ENCODE measurements at regions not wholly inside any gene's neighbourhood (a gene's known extent, or its start where the extent isn't known, plus 50 kb on each side); places are given as distances from the start of the nearest gene placed in this dataset.
"Not testable (repeated sequence)": the region's sequence is repeated elsewhere in the genome, so short reads cannot be mapped to it uniquely, and the experiment has no call there.

GRCh38 chr1:173365341-173365740 is 111.8 kb upstream of the PRDX6 start:
- Histone ChIP-seq H3K9ac (ENCODE audit: insufficient read depth in 1 of 2, low read length in 2 of 2) (no peak overlapping the region), H3K27ac (ENCODE audit: low read depth in 1 of 2, low read length in 1 of 2) (no peak overlapping the region), H3K9me3 (ENCODE audit: control insufficient read depth in 4 of 4, insufficient read depth in 3 of 4, low read length in 3 of 4) (no peaks in the 10 kb centered on the region), H3K4me3 (no peak overlapping the region), H3K36me3 (ENCODE audit: control insufficient read depth in 4 of 4, insufficient read depth in 4 of 4, low read length in 4 of 4) (no peaks in the 10 kb centered on the region), H3K27me3 (ENCODE audit: control insufficient read depth in 3 of 3, insufficient read depth in 3 of 3, low read length in 2 of 3) (no peaks in the 10 kb centered on the region), H3K4me1 (ENCODE audit: control insufficient read depth in 5 of 5, insufficient read depth in 5 of 5, low read length in 5 of 5) (no peaks in the 10 kb centered on the region)
- ATAC-seq (ENCODE audit: insufficient read depth, low FRiP score) (no peak), DNase-seq (no peak)
- TF ChIP-seq CTCF (IDR thresholded peaks at IDR 0.05; ENCODE audit: control extremely low read depth, extremely low read depth), result no peak
- WGBS, 2 donors, result 84 to 85% methylated on average over 1 of the region's 1 CpG

GRCh38 chr1:173367136-173367535 is 110.0 kb upstream of the PRDX6 start:
- no peak for ATAC-seq (ENCODE audit: insufficient read depth, low FRiP score)
- no peak overlapping the region for H3K27ac ChIP-seq (ENCODE audit: low read depth in 1 of 2, low read length in 1 of 2)
- H3K9ac ChIP-seq (ENCODE audit: insufficient read depth in 1 of 2, low read length in 2 of 2), result no peak overlapping the region
- TF ChIP-seq CTCF (IDR thresholded peaks at IDR 0.05; ENCODE audit: control extremely low read depth, extremely low read depth), result no peak
- DNase-seq, result no peak
- no peaks in the 10 kb centered on the region for H3K27me3 ChIP-seq (ENCODE audit: control insufficient read depth in 3 of 3, insufficient read depth in 3 of 3, low read length in 2 of 3)
- no peaks in the 10 kb centered on the region for H3K36me3 ChIP-seq (ENCODE audit: control insufficient read depth in 4 of 4, insufficient read depth in 4 of 4, low read length in 4 of 4)
- H3K9me3 ChIP-seq (ENCODE audit: control insufficient read depth in 4 of 4, insufficient read depth in 3 of 4, low read length in 3 of 4), result no peaks in the 10 kb centered on the region
- WGBS, 2 donors, result 86 to 95% methylated on average over 6 of the region's 6 CpGs
- H3K4me1 ChIP-seq (ENCODE audit: control insufficient read depth in 5 of 5, insufficient read depth in 5 of 5, low read length in 5 of 5), result no peaks in the 10 kb centered on the region
- H3K4me3 ChIP-seq, result no peak overlapping the region

- ATAC-seq (ENCODE audit: insufficient read depth, low FRiP score); DNase-seq; H3K36me3 ChIP-seq (ENCODE audit: control insufficient read depth in 4 of 4, insufficient read depth in 4 of 4, low read length in 4 of 4); H3K9me3 ChIP-seq (ENCODE audit: control insufficient read depth in 4 of 4, insufficient read depth in 3 of 4, low read length in 3 of 4); H3K4me1 ChIP-seq (ENCODE audit: control insufficient read depth in 5 of 5, insufficient read depth in 5 of 5, low read length in 5 of 5); H3K4me3 ChIP-seq; H3K27me3 ChIP-seq (ENCODE audit: control insufficient read depth in 3 of 3, insufficient read depth in 3 of 3, low read length in 2 of 3); H3K9ac ChIP-seq (ENCODE audit: insufficient read depth in 1 of 2, low read length in 2 of 2); H3K27ac ChIP-seq (ENCODE audit: low read depth in 1 of 2, low read length in 1 of 2): not testable (repeated sequence)
- WGBS, 2 donors, result 82 to 85% methylated on average over 3 of the region's 3 CpGs
Measured at GRCh38 chr1:173370586-173370985, 106.5 kb upstream of the PRDX6 start.

- not testable (repeated sequence) for H3K27me3 ChIP-seq (ENCODE audit: control insufficient read depth in 3 of 3, insufficient read depth in 3 of 3, low read length in 2 of 3); H3K36me3 ChIP-seq (ENCODE audit: control insufficient read depth in 4 of 4, insufficient read depth in 4 of 4, low read length in 4 of 4); H3K27ac ChIP-seq (ENCODE audit: low read depth in 1 of 2, low read length in 1 of 2); H3K4me1 ChIP-seq (ENCODE audit: control insufficient read depth in 5 of 5, insufficient read depth in 5 of 5, low read length in 5 of 5); H3K4me3 ChIP-seq; H3K9me3 ChIP-seq (ENCODE audit: control insufficient read depth in 4 of 4, insufficient read depth in 3 of 4, low read length in 3 of 4); ATAC-seq (ENCODE audit: insufficient read depth, low FRiP score); DNase-seq; H3K9ac ChIP-seq (ENCODE audit: insufficient read depth in 1 of 2, low read length in 2 of 2)
- WGBS, 2 donors, result 93 to 100% methylated on average over 1 of the region's 1 CpG
Measured at GRCh38 chr1:173376065-173376464, 101.1 kb upstream of the PRDX6 start.

GRCh38 chr1:173377266-173377665 is 99.9 kb upstream of the PRDX6 start:
- no peak for TF ChIP-seq CTCF (IDR thresholded peaks at IDR 0.05; ENCODE audit: control extremely low read depth, extremely low read depth)
- Histone ChIP-seq H3K4me1 (ENCODE audit: control insufficient read depth in 5 of 5, insufficient read depth in 5 of 5, low read length in 5 of 5) (no peaks in the 10 kb centered on the region), H3K27ac (ENCODE audit: low read depth in 1 of 2, low read length in 1 of 2) (no peak overlapping the region), H3K9me3 (ENCODE audit: control insufficient read depth in 4 of 4, insufficient read depth in 3 of 4, low read length in 3 of 4) (no peaks in the 10 kb centered on the region), H3K27me3 (ENCODE audit: control insufficient read depth in 3 of 3, insufficient read depth in 3 of 3, low read length in 2 of 3) (no peaks in the 10 kb centered on the region), H3K36me3 (ENCODE audit: control insufficient read depth in 4 of 4, insufficient read depth in 4 of 4, low read length in 4 of 4) (no peaks in the 10 kb centered on the region), H3K4me3 (no peak overlapping the region), H3K9ac (ENCODE audit: insufficient read depth in 1 of 2, low read length in 2 of 2) (no peak overlapping the region)
- no peak for ATAC-seq (ENCODE audit: insufficient read depth, low FRiP score)
- 93 to 95% methylated on average over 13 of the region's 13 CpGs for WGBS, 2 donors
- DNase-seq, result no peak

Measured in lung (tissue), 11 donors.